ENCODE measurements at regions not wholly inside any gene's neighbourhood (a gene's known extent, or its start where the extent isn't known, plus 50 kb on each side); places are given as distances from the start of the nearest gene placed in this dataset.

DNA sequence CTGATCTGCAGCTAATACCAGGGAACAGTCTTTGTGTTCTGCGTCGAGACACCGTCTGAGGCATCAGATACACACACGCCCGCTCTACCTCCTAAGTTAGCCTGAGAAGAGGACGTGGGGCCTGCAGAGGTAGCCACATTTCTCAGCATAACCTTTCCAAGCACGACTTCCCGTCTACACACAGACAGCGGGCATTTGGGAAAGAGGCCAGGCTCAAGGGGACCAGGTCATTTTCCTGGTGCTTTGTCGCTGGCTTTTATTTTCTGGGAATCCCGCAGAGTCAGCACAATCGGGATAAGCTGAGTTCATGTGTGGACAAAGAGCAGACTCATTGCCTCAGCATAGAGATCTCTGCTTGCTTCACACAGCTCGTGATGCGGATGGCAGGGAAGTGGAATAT is 72.5 kb upstream of the SMYD2 start:
- DNase-seq, result no peak

- DNase-seq, result no peak
These were observed 71.6 kb upstream of the SMYD2 start for GRCh38 chr1:214209260-214209808.

- DNase-seq, result no peak
These were observed 67.8 kb upstream of the SMYD2 start for GRCh38 chr1:214213136-214213535.

- DNase-seq, result no peak
These were observed 66.1 kb upstream of the SMYD2 start for GRCh38 chr1:214214851-214215250.

GRCh38 chr1:214215583-214215982 is 65.4 kb upstream of the SMYD2 start:
- DNase-seq, result no peak

GRCh38 chr1:214216021-214216420 is 64.9 kb upstream of the SMYD2 start:
- DNase-seq, result no peak

DNA sequence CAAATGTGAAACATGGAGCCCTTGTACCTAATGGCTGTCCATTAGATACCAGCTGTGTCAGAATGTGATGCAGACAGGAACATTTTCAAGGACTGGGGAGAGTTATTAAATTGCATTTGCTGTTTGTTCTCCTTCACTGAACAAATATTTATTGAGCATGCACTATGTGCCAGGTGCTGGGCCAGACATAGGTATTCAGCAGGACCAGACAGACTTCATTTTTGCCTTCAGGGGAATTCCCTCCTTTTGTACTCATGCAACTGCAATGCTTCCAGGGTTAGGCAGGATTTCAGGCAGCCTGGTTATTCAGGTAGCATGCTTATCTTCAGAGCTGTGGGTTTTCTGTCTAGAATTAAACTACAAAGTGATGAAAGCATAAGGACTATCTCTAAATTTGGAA is 64.2 kb upstream of the SMYD2 start:
- DNase-seq, result no peak

- no peak for DNase-seq
These were observed 61.1 kb upstream of the SMYD2 start for GRCh38 chr1:214219902-214220301.

DNA sequence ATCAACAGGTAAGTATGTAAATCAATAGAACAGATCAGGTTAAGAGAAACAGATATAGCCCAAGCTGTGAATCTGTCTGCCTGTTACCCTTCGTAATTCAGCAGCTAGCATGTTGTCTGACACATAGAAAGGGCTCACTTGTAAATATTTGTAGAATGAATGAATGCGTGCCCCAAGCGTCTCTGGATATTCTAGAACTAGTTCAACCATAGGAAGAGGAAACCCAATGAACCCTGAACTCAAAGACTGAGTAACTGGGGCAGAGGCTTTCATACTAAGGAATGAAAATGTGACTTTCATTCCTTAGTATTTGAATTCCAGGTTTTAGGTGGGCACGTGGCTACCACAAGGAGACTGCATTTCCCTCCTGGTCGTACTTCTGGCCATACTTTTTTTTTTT is 60.1 kb upstream of the SMYD2 start:
- DNase-seq, result no peak

GRCh38 chr1:214224611-214225354 is 56.2 kb upstream of the SMYD2 start:
- no peak for DNase-seq

DNA sequence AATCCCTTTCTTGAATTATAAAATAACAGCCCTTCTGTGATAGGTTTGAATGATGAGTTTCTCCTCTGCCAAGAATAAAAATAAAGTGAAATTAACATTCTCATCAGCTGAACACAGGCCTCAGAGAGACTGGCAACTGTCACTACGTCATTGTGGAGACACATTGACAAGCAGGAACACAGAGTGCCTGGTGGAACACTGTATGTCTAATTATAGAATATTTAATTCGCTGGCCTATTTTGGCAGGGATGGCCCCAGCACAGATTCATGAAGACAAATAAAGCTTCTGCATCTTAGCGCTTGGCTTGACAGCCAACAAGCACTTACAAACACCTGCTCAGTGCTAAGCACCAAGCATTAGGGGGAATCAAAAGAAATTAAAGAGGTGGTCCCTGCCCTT is 52.0 kb upstream of the SMYD2 start:
- DNase-seq, result no peak

DNA sequence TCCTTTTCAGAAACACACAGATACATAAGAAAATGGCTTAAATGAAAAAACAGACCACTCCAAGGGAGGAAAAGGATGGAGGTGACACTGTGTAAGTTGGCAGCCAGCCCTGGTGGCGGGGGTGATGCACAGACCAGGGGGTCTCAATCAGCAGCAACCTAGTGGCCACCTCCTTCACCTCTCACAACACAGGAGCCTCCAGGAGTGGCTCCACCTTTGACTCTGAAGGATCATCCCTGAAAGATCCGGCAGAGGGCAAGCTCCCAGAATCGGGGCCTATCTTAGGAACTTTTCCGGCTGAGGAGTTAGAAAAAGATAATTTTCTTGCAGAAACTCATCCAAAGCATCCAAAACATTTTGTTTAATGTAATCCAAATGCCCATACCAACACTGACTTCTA is 51.2 kb upstream of the SMYD2 start:
- DNase-seq, result no peak
